HUES6 (cell line): ENCODE measurements at regions not wholly inside any gene's neighbourhood (a gene's known extent, or its start where the extent isn't known, plus 50 kb on each side); places are given as distances from the start of the nearest gene placed in this dataset.
"Not testable (repeated sequence)": the region's sequence is repeated elsewhere in the genome, so short reads cannot be mapped to it uniquely, and the experiment has no call there.

Source experiments
- H3K27ac ChIP-seq: 2 replicates; pipeline ENCODE4 v1.7.0; 2013; ENCODE audit warnings: low read depth, mild to moderate bottlenecking, low read length, inconsistent platforms
- H3K27me3 ChIP-seq: 2 replicates; pipeline ENCODE4 v1.6.1; 2013; ENCODE audit warnings: low read length; ENCODE audit not compliant: control insufficient read depth, insufficient read depth
- H3K36me3 ChIP-seq: 2 replicates; pipeline ENCODE4 v1.6.1; 2013; ENCODE audit warnings: low read length; ENCODE audit not compliant: control insufficient read depth, insufficient read depth
- H3K4me1 ChIP-seq: 2 replicates; pipeline ENCODE4 v1.6.1; 2013; ENCODE audit warnings: low read length; ENCODE audit not compliant: control insufficient read depth, insufficient read depth
- H3K4me3 ChIP-seq: 2 replicates; pipeline ENCODE4 v1.5.1; 2013; ENCODE audit warnings: low read depth, low read length
- H3K9ac ChIP-seq: one replicate; pipeline ENCODE4 v1.6.1; 2013; ENCODE audit warnings: mild to moderate bottlenecking, low read length
- H3K9me3 ChIP-seq: 2 replicates; pipeline ENCODE4 v1.6.1; 2013; ENCODE audit warnings: low read depth, low read length; ENCODE audit not compliant: control insufficient read depth, insufficient read depth

GRCh38 chr1:37353871-37354270, 120.5 kb upstream of the ZC3H12A start:
- Histone ChIP-seq H3K27me3 (0 out of 2 replicates have a peak, but pooled peaks cover 3% of the 10 kb centered on the region), H3K36me3 (no peaks in the 10 kb centered on the region), H3K4me3 (no peak overlapping the region), H3K4me1 (no peaks in the 10 kb centered on the region; the same call in 1 of the 2 replicates), H3K9me3 (no peaks in the 10 kb centered on the region), H3K9ac (no peak overlapping the region), H3K27ac (no peak overlapping the region)

GRCh38 chr1:37354876-37355650, 119.3 kb upstream of the ZC3H12A start:
- no peak overlapping the region for H3K27ac ChIP-seq
- 0 out of 2 replicates have a peak, but pooled peaks cover 3% of the 10 kb centered on the region for H3K27me3 ChIP-seq
- no peaks in the 10 kb centered on the region; the same call in 1 of the 2 replicates for H3K4me1 ChIP-seq
- H3K36me3 ChIP-seq: no peaks in the 10 kb centered on the region
- no peak overlapping the region for H3K9ac ChIP-seq
- no peaks in the 10 kb centered on the region for H3K9me3 ChIP-seq
- H3K4me3 ChIP-seq: no peak overlapping the region

- H3K4me3 ChIP-seq: no peak overlapping the region
- no peaks in the 10 kb centered on the region for H3K9me3 ChIP-seq
- no peak overlapping the region for H3K9ac ChIP-seq
- no peak overlapping the region for H3K27ac ChIP-seq
- H3K27me3 ChIP-seq: 0 out of 2 replicates have a peak, but pooled peaks cover 3% of the 10 kb centered on the region
- no peaks in the 10 kb centered on the region for H3K36me3 ChIP-seq
- peaks cover 10% of the 10 kb centered on the region for H3K4me1 ChIP-seq
Observed at GRCh38 chr1:37358992-37359391, 115.4 kb upstream of the ZC3H12A start.

GRCh38 chr1:37360011-37360410, 114.4 kb upstream of the ZC3H12A start:
- H3K27me3 ChIP-seq: 0 out of 2 replicates have a peak, but pooled peaks cover 3% of the 10 kb centered on the region
- H3K9ac ChIP-seq: no peak overlapping the region
- peaks cover 10% of the 10 kb centered on the region for H3K4me1 ChIP-seq
- no peaks in the 10 kb centered on the region for H3K9me3 ChIP-seq
- no peaks in the 10 kb centered on the region for H3K36me3 ChIP-seq
- no peak overlapping the region for H3K27ac ChIP-seq
- no peak overlapping the region for H3K4me3 ChIP-seq

GRCh38 chr1:37362594-37363385, 111.6 kb upstream of the ZC3H12A start:
- no peak overlapping the region for H3K9ac ChIP-seq
- 0 out of 2 replicates have a peak overlapping the region, but pooled peaks have one; percentile 1 for H3K4me3 ChIP-seq
- no peak overlapping the region for H3K27ac ChIP-seq
- no peaks in the 10 kb centered on the region for H3K36me3 ChIP-seq
- no peaks in the 10 kb centered on the region for H3K9me3 ChIP-seq
- peaks cover 10% of the 10 kb centered on the region for H3K4me1 ChIP-seq
- H3K27me3 ChIP-seq: 0 out of 2 replicates have a peak, but pooled peaks cover 3% of the 10 kb centered on the region

GRCh38 chr1:37363535-37363934, 110.8 kb upstream of the ZC3H12A start:
- Histone ChIP-seq H3K9ac (no peak overlapping the region), H3K27ac (no peak overlapping the region), H3K9me3 (no peaks in the 10 kb centered on the region), H3K4me3 (no peak overlapping the region), H3K27me3 (no peaks in the 10 kb centered on the region), H3K4me1 (peaks cover 10% of the 10 kb centered on the region), H3K36me3 (no peaks in the 10 kb centered on the region)

- not testable (repeated sequence) for H3K9me3 ChIP-seq, H3K4me3 ChIP-seq, H3K36me3 ChIP-seq, H3K27ac ChIP-seq, H3K9ac ChIP-seq, H3K4me1 ChIP-seq
- H3K27me3 ChIP-seq: peaks cover 23% of the 10 kb centered on the region
Observed at GRCh38 chr1:37368665-37369315, 105.6 kb upstream of the ZC3H12A start.

GRCh38 chr1:37372302-37372701, 102.1 kb upstream of the ZC3H12A start:
- no peak overlapping the region for H3K4me3 ChIP-seq
- no peaks in the 10 kb centered on the region for H3K4me1 ChIP-seq
- H3K9ac ChIP-seq: no peak overlapping the region
- H3K9me3 ChIP-seq: no peaks in the 10 kb centered on the region
- peaks cover 26% of the 10 kb centered on the region for H3K27me3 ChIP-seq
- no peaks in the 10 kb centered on the region for H3K36me3 ChIP-seq
- H3K27ac ChIP-seq: no peak overlapping the region

- H3K4me1 ChIP-seq: no peaks in the 10 kb centered on the region
- H3K9ac ChIP-seq: no peak overlapping the region
- no peaks in the 10 kb centered on the region for H3K36me3 ChIP-seq
- no peak overlapping the region for H3K27ac ChIP-seq
- no peak overlapping the region for H3K4me3 ChIP-seq
- H3K27me3 ChIP-seq: peaks cover 26% of the 10 kb centered on the region
- no peaks in the 10 kb centered on the region for H3K9me3 ChIP-seq
Observed at GRCh38 chr1:37372711-37373110, 101.7 kb upstream of the ZC3H12A start.

- H3K9me3 ChIP-seq: no peaks in the 10 kb centered on the region
- no peaks in the 10 kb centered on the region for H3K36me3 ChIP-seq
Observed at GRCh38 chr1:37373413-37373812, 101.0 kb upstream of the ZC3H12A start.

GRCh38 chr1:37380546-37380945, 93.8 kb upstream of the ZC3H12A start:
- H3K4me1 ChIP-seq, H3K27me3 ChIP-seq, H3K9ac ChIP-seq, H3K9me3 ChIP-seq, H3K27ac ChIP-seq, H3K4me3 ChIP-seq, H3K36me3 ChIP-seq: not testable (repeated sequence)

More at GRCh38 chr1:37373413-37373812, 101.0 kb upstream of the ZC3H12A start:
- no peaks in the 10 kb centered on the region for H3K4me1 ChIP-seq
- H3K27ac ChIP-seq: no peak overlapping the region
- H3K9ac ChIP-seq: no peak overlapping the region
- peaks cover 26% of the 10 kb centered on the region for H3K27me3 ChIP-seq
- no peak overlapping the region for H3K4me3 ChIP-seq
